ENCODE measurements at regions not wholly inside any gene's neighbourhood (a gene's known extent, or its start where the extent isn't known, plus 50 kb on each side); places are given as distances from the start of the nearest gene placed in this dataset.

DNA sequence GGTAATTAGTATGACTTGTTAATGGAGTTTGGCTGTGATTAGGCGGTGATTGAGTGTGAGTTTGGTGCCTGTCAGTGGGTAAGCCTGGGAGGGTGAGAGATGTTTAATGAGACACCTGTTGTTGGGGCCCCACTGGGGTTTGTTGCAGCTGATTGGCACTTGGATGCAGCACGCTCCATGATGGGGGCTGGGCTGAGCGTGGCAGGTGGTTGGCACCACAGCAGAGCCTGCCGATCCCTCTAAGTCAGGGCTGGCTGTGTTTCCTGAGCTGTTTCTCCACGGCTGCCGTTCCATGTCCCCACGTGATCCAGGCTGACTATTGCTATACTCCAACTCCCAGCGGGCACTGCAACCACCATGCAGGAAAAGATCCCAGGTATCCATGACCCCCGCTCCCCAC lies 93.5 kb upstream of the ARRDC4 start:
- FAIRE-seq (no peak), ATAC-seq (no peak), DNase-seq (ENCODE audit: low spot score) (no peak)
- CTCF ChIA-PET (ENCODE audit: low intra/inter-chr PET ratio, low total read pairs), result no interaction called here
- Histone ChIP-seq H3K9me3 (ENCODE audit: low read length) (no peaks in the 10 kb centered on the region), H3K36me3 (replicated peaks in 1 of 2; ENCODE audit: control insufficient read depth in 1 of 2, insufficient read depth in 2 of 2, low read length in 2 of 2) (no peaks in the 10 kb centered on the region), H2AFZ (ENCODE audit: low read length) (no peak overlapping the region), H4K20me1 (ENCODE audit: insufficient read depth, low read length) (no peaks in the 10 kb centered on the region), H3K4me3 (replicated peaks in 1 of 3; ENCODE audit: insufficient read depth in 1 of 3, low read depth in 2 of 3, low read length in 3 of 3) (no peak overlapping the region), H3K27ac (ENCODE audit: extremely low read length, insufficient read depth, low read length) (no peak overlapping the region), H3K4me1 (ENCODE audit: insufficient read depth, low read length) (no peaks in the 10 kb centered on the region), H3K9ac (ENCODE audit: insufficient read depth, low read depth, low read length) (no peak overlapping the region), H3K79me2 (ENCODE audit: insufficient read depth, low read length) (no peaks in the 10 kb centered on the region), H3K27me3 (ENCODE audit: control insufficient read depth in 1 of 2, insufficient read depth in 2 of 2, low read length in 2 of 2) (no peaks in the 10 kb centered on the region), H3K4me2 (ENCODE audit: low read depth, low read length) (no peak overlapping the region)
- TF ChIP-seq ZNF567 (CRISPR knock-in tag; IDR thresholded peaks at IDR 0.05; ENCODE audit: borderline replicate concordance), result no peak
- TF ChIP-seq ZNF713 (CRISPR knock-in tag; IDR thresholded peaks at IDR 0.05), result no peak
- no peak for TF ChIP-seq ISL2 (CRISPR knock-in tag; IDR thresholded peaks at IDR 0.05)
- no peak for TF ChIP-seq YY1 (IDR thresholded peaks at IDR 0.05; ENCODE audit: insufficient read depth, insufficient replicate concordance, low read depth, low read length)
- intact Hi-C loops (cut with micrococcal nuclease; ENCODE audit: unreplicated experiment), result no loop called here
- POLR2A ChIA-PET, result no interaction called here
- in situ Hi-C loops (cut with HindIII; ENCODE audit: extremely low pct_ligation_motif_present, low pct_unique_long_range_greater_than_20kb), result no loop called here
- 14% methylated on average over 1 of the region's 9 CpGs for WGBS (ENCODE audit: low lambda C conversion rate)
- no TSS peak for BruUV-seq (replicated peaks)

DNA sequence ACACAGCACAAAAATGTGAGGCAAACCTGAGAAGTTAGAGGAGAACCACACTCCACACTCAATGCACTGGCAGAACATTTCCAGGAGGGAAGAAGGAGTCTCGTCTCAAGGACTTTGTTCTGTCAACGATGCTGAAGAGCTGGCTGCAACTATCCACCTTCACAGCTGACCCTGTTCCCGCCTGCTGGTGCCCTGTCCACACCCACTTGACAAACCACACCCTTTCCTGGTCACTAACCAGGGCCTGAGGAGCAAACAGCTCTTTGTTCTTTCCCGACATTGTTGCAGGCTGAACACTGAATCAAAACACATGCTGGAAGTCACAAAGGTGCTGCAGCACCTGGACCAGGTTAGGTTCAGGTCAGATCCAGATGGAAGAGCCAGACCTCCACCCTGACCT lies 92.6 kb upstream of the ARRDC4 start:
- no peak overlapping the region for H2AFZ ChIP-seq (ENCODE audit: low read length)
- H3K9me3 ChIP-seq (ENCODE audit: low read length), result no peaks in the 10 kb centered on the region
- H3K36me3 ChIP-seq (replicated peaks in 1 of 2; ENCODE audit: control insufficient read depth in 1 of 2, insufficient read depth in 2 of 2, low read length in 2 of 2), result no peaks in the 10 kb centered on the region
- WGBS (ENCODE audit: low lambda C conversion rate), result 15% methylated on average over 4 of the region's 4 CpGs
- H3K4me3 ChIP-seq (replicated peaks in 1 of 3; ENCODE audit: insufficient read depth in 1 of 3, low read depth in 2 of 3, low read length in 3 of 3), result no peak overlapping the region
- no peak overlapping the region for H3K27ac ChIP-seq (ENCODE audit: extremely low read length, insufficient read depth, low read length)
- no peak for FAIRE-seq
- H3K79me2 ChIP-seq (ENCODE audit: insufficient read depth, low read length), result no peaks in the 10 kb centered on the region
- no peak overlapping the region for H3K4me2 ChIP-seq (ENCODE audit: low read depth, low read length)
- TF ChIP-seq HDAC1 (CRISPR knock-in tag; IDR thresholded peaks at IDR 0.05), result no peak
- TF ChIP-seq ZNF614 (CRISPR knock-in tag; IDR thresholded peaks at IDR 0.05; ENCODE audit: borderline replicate concordance), result no peak
- TF ChIP-seq GATAD2A (CRISPR knock-in tag; IDR thresholded peaks at IDR 0.05), result no peak
- no peak for TF ChIP-seq CHCHD3 (CRISPR knock-in tag; IDR thresholded peaks at IDR 0.05)
- no peak for TF ChIP-seq NFIC (IDR thresholded peaks at IDR 0.05; ENCODE audit: low read length)
- TF ChIP-seq ZNF879 (CRISPR knock-in tag; IDR thresholded peaks at IDR 0.05), result no peak
- TF ChIP-seq ZNF737 (CRISPR knock-in tag; IDR thresholded peaks at IDR 0.05; ENCODE audit: borderline replicate concordance), result no peak
- TF ChIP-seq, protein P1, sequence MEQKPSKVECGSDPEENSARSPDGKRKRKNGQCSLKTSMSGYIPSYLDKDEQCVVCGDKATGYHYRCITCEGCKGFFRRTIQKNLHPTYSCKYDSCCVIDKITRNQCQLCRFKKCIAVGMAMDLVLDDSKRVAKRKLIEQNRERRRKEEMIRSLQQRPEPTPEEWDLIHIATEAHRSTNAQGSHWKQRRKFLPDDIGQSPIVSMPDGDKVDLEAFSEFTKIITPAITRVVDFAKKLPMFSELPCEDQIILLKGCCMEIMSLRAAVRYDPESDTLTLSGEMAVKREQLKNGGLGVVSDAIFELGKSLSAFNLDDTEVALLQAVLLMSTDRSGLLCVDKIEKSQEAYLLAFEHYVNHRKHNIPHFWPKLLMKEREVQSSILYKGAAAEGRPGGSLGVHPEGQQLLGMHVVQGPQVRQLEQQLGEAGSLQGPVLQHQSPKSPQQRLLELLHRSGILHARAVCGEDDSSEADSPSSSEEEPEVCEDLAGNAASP (CRISPR knock-in tag; IDR thresholded peaks at IDR 0.05; ENCODE audit: borderline replicate concordance), result no peak
- no peak for TF ChIP-seq DNMT3B (CRISPR knock-in tag; conservative IDR thresholded peaks at IDR 0.05)
- no peak for TF ChIP-seq ZBTB43 (CRISPR knock-in tag; conservative IDR thresholded peaks at IDR 0.05)
- BruUV-seq (replicated peaks), result no TSS peak
- CTCF ChIA-PET (ENCODE audit: low intra/inter-chr PET ratio, low total read pairs), result no interaction called here
- H4K20me1 ChIP-seq (ENCODE audit: insufficient read depth, low read length), result no peaks in the 10 kb centered on the region
- no peak for ATAC-seq
- no peaks in the 10 kb centered on the region for H3K4me1 ChIP-seq (ENCODE audit: insufficient read depth, low read length)
- POLR2A ChIA-PET, result no interaction called here
- no peak for DNase-seq (ENCODE audit: low spot score)
- intact Hi-C loops (cut with micrococcal nuclease; ENCODE audit: unreplicated experiment), result no loop called here
- no peaks in the 10 kb centered on the region for H3K27me3 ChIP-seq (ENCODE audit: control insufficient read depth in 1 of 2, insufficient read depth in 2 of 2, low read length in 2 of 2)
- no peak overlapping the region for H3K9ac ChIP-seq (ENCODE audit: insufficient read depth, low read depth, low read length)
- in situ Hi-C loops (cut with HindIII; ENCODE audit: extremely low pct_ligation_motif_present, low pct_unique_long_range_greater_than_20kb), result no loop called here

Measured in HepG2 (cell line).